Adrenal gland (tissue), 9 donors: ENCODE measurements at regions not wholly inside any gene's neighbourhood (a gene's known extent, or its start where the extent isn't known, plus 50 kb on each side); places are given as distances from the start of the nearest gene placed in this dataset.

Source experiments
- DNase-seq, 7 donors: peaks; one replicate each; pipeline ENCODE4 v3.0.0-alpha.2; 2019 to 2020
- H3K27ac ChIP-seq, 5 donors: fragments of 200-600 bp; sonication (generic) in 4 of 5; 1 replicate in 3 of 5; 2 replicates in 2 of 5; pipeline versions ENCODE4 v1.5.1 to v1.8.0; 2016 to 2020; ENCODE audit warnings: mild to moderate bottlenecking in 1 of 5
- H3K27me3 ChIP-seq: fragments of 200-600 bp; 2 replicates; pipeline ENCODE4 v1.8.0; 2021
- H3K36me3 ChIP-seq, 2 donors: fragments of 200-600 bp; replicated peaks in 1 of 2; 1 replicate in 1 of 2; 2 replicates in 1 of 2; pipeline versions ENCODE4 v1.5.1 to v1.8.0; 2018 to 2022
- H3K4me1 ChIP-seq, 2 donors: fragments of 200-600 bp; replicated peaks in 1 of 2; 1 replicate in 1 of 2; 2 replicates in 1 of 2; pipeline versions ENCODE4 v1.5.1 to v1.8.0; 2018 to 2021
- H3K4me3 ChIP-seq, 4 donors: fragments of 200-600 bp; sonication (generic) in 3 of 4; one replicate each; pipeline ENCODE4 v1.5.1; 2016 to 2018
- H3K9me3 ChIP-seq, 3 donors: fragments of 200-600 bp; sonication (generic) in 1 of 3; replicated peaks in 1 of 3; 1 replicate in 2 of 3; 2 replicates in 1 of 3; pipeline versions ENCODE4 v1.5.1 to v1.8.0; 2016 to 2021
- POLR2A ChIP-seq, 2 donors: fragments of 450-650 bp; IDR thresholded peaks; one replicate each; pipeline ENCODE4 v1.6.1; 2017; ENCODE audit warnings: antibody characterized with exemption in 2 of 2, mild to moderate bottlenecking in 2 of 2, moderate library complexity in 1 of 2
- WGBS, 4 donors: extraction: QIAGEN DNeasy Blood & Tissue Kit in 2 of 4; methylation state at CpG; one replicate each; pipeline versions ENCODE4 v1.1.5 to v1.1.7; 2013 to 2017; 5-methylcytosine and 5-hydroxymethylcytosine counted together
- intact Hi-C, 2 donors: fragments of 100-400 bp; cut with DNase I; formaldehyde crosslinking; loops; one replicate each; pipeline versions ENCODE4 v1.14.1 to v1.15.0; 2022 to 2023
- small RNA-seq, 2 donors: library from RNA; depleted of rRNA; stranded (forward); fragments of <200 nt; gene quantifications; one replicate each; pipeline ENCODE3, GENCODE V24; 2016
- TF ChIP-seq, protein P1 (sequence below), 6 experiments: fragments of 450-650 bp in 4 of 6; fragments of 200-600 bp in 2 of 6; sonication (generic) in 1 of 6; IDR thresholded peaks; 1 replicate in 5 of 6; 2 replicates in 1 of 6; pipeline versions ENCODE4 v1.5.1 to v1.8.0; 2016 to 2021; ENCODE audit warnings: antibody characterized with exemption in 6 of 6, mild to moderate bottlenecking in 2 of 6, moderate library complexity in 1 of 6
- donor health status: healthy with polysubstance abuse.
- donor health status: Bipolar disorder and iron deficiency.
- donor health status: DM: yes; HTN: yes; CAD: no.
- donor health status: DM: no; HTN: no; CAD: no.
- donor health status: DM: no; HTN: no; CAD: no.

DNA sequence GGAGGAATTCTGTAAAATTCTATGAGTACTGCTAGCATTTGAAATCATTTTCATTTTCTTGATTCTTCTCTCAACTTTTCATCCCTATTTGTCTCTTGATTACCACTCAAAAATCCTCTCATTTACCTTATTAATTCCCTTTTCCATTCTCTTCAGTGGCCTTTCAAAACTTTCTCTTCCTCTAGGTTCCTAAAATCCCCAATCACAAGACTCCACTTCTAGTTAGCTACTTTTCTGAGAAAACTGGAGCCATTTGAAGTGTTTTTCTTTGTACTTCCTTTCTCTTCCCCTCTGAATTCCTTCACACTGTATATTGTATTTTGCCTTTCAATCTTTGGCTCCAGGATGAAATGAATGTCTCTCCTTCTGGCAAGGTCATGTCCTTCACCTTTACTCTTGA is 61.3 kb upstream of the NR4A3 start:
- Histone ChIP-seq H3K4me3 (no peak overlapping the region), H3K36me3 (no peaks in the 10 kb centered on the region), H3K4me1 (no peaks in the 10 kb centered on the region), H3K27me3 (no peaks in the 10 kb centered on the region), H3K9me3 (no peaks in the 10 kb centered on the region), H3K27ac (no peak overlapping the region)
- TF ChIP-seq POLR2A (IDR thresholded peaks at IDR 0.05): no peak
- TF ChIP-seq, protein P1, sequence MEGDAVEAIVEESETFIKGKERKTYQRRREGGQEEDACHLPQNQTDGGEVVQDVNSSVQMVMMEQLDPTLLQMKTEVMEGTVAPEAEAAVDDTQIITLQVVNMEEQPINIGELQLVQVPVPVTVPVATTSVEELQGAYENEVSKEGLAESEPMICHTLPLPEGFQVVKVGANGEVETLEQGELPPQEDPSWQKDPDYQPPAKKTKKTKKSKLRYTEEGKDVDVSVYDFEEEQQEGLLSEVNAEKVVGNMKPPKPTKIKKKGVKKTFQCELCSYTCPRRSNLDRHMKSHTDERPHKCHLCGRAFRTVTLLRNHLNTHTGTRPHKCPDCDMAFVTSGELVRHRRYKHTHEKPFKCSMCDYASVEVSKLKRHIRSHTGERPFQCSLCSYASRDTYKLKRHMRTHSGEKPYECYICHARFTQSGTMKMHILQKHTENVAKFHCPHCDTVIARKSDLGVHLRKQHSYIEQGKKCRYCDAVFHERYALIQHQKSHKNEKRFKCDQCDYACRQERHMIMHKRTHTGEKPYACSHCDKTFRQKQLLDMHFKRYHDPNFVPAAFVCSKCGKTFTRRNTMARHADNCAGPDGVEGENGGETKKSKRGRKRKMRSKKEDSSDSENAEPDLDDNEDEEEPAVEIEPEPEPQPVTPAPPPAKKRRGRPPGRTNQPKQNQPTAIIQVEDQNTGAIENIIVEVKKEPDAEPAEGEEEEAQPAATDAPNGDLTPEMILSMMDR (IDR thresholded peaks at IDR 0.05): no peak
- intact Hi-C loops: no loop called here
- DNase-seq: no peak

DNA sequence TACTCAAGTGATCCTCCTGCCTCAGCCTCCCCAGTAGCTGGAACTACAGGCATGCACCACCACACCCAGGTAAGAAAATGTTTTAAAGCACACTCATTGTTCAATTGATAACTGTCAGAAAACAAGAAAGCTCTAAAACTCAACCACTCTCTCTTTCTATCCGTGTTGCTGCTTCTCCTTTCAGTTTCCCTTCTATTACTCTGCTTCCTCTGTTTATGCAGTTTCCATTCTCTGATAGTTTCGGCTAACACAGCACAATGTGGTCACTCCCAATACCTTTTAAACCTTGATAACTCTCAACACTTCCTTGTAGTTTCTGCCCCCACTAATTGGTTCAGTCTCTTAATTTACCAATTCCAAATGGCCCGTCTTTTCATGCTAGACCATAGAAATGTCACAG is 59.2 kb upstream of the NR4A3 start:
- H3K4me1 ChIP-seq: no peaks in the 10 kb centered on the region
- TF ChIP-seq POLR2A (IDR thresholded peaks at IDR 0.05): no peak
- TF ChIP-seq, protein P1 (IDR thresholded peaks at IDR 0.05): no peak
- H3K27ac ChIP-seq: no peak overlapping the region
- intact Hi-C loops: no loop called here
- H3K9me3 ChIP-seq: no peaks in the 10 kb centered on the region
- no peak overlapping the region for H3K4me3 ChIP-seq
- no peak for DNase-seq
- no peaks in the 10 kb centered on the region for H3K36me3 ChIP-seq
- H3K27me3 ChIP-seq: no peaks in the 10 kb centered on the region
- 77 to 86% (median 79%) methylated on average over 3 of the region's 3 CpGs for WGBS, 4 donors

Small RNA genes in the stretch of these regions (small RNA-seq; reads per million reads assigned to genes)
- gene AL137067.1: 0 reads per million in 2 donors
- 0 reads per million in 2 donors for gene AL137067.2
